H1 (cell line): ENCODE measurements at regions not wholly inside any gene's neighbourhood (a gene's known extent, or its start where the extent isn't known, plus 50 kb on each side); places are given as distances from the start of the nearest gene placed in this dataset.

ENCODE experiments used
- JUN ChIP-seq: IDR thresholded peaks from 2 replicates; pipeline ENCODE4 v1.6.1; 2011; ENCODE audit warnings: low read depth, mild to moderate bottlenecking, improper control_type of control experiment, low read length
- POLR2A ChIP-seq, 2 experiments: IDR thresholded peaks; 1 replicate in 1 of 2; 2 replicates in 1 of 2; pipeline ENCODE4 v1.6.1; 2011; ENCODE audit warnings: low read depth in 2 of 2, low read length in 2 of 2, mild to moderate bottlenecking in 2 of 2; ENCODE audit errors: control extremely low read depth in 1 of 2
- SUZ12 ChIP-seq: fragments of 200-600 bp; sonication (generic); IDR thresholded peaks from 2 replicates; pipeline ENCODE4 v1.6.1; 2012; ENCODE audit warnings: mild to moderate bottlenecking, inconsistent platforms, low read length, moderate library complexity, mixed read lengths
- TBP ChIP-seq: IDR thresholded peaks from 2 replicates; pipeline ENCODE4 v1.6.1; 2011; ENCODE audit warnings: low read depth, low read length, improper control_type of control experiment
- ZNF274 ChIP-seq: IDR thresholded peaks from 2 replicates; pipeline ENCODE4 v1.7.0; 2012; ENCODE audit warnings: low read length, borderline replicate concordance; ENCODE audit errors: extremely low read depth
- TF ChIP-seq, protein P1 (sequence below): IDR thresholded peaks from 2 replicates; pipeline ENCODE4 v1.6.1; 2011; ENCODE audit warnings: low read length, improper control_type of control experiment

DNA sequence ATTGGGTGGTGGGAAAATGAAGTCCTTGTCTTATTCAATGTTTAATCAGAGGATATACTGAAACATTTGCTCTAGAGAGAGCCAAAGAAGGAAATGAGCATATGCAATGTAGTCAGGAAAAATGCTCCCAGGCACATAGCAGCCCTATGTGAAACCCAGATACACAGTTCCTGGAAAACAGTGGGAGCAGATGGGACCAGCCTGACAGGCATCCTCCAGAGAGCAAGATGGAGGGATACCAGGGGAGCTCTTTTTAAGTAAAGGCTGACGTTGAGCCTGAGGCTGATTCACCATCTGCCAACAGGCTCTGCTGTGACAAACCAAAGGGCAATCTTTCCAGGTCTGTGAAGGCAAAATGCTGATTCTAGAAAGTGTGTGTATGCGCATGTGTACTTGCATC is 559.4 kb upstream of the KIRREL3 start (continued):
- TF ChIP-seq TBP (no peak), ZNF274 (no peak), SUZ12 (no peak), JUN (no peak), POLR2A (IDR thresholded peaks at IDR 0.05; ENCODE audit: control extremely low read depth in 1 of 2, low read depth in 2 of 2, low read length in 2 of 2) (no peak)
- TF ChIP-seq, protein P1, sequence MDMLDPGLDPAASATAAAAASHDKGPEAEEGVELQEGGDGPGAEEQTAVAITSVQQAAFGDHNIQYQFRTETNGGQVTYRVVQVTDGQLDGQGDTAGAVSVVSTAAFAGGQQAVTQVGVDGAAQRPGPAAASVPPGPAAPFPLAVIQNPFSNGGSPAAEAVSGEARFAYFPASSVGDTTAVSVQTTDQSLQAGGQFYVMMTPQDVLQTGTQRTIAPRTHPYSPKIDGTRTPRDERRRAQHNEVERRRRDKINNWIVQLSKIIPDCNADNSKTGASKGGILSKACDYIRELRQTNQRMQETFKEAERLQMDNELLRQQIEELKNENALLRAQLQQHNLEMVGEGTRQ, result no peak
